Central memory CD8-positive, alpha-beta T cell (primary cell): ENCODE measurements at regions not wholly inside any gene's neighbourhood (a gene's known extent, or its start where the extent isn't known, plus 50 kb on each side); places are given as distances from the start of the nearest gene placed in this dataset.

Experiments used
- ATAC-seq: fragments of 150-1000 bp; cut with Tn5 transposase; replicated peaks from 2 replicates; pipeline ENCODE4 v1.10.0; 2022; ENCODE audit warnings: mild to moderate bottlenecking, moderate FRiP score, moderate number of reproducible peaks; ENCODE audit not compliant: poor library complexity, severe bottlenecking; ENCODE audit errors: extremely low read depth
- DNase-seq, 2 donors: peaks; one replicate each; pipeline ENCODE4 v3.0.0; 2021; ENCODE audit warnings: low spot score in 2 of 2
- H3K27ac Mint-ChIP-seq: one replicate; pipeline ENCODE4 v1.8.0; 2022; ENCODE audit warnings: low read depth, mild to moderate bottlenecking, moderate library complexity, mixed read lengths
- H3K27me3 Mint-ChIP-seq: one replicate; pipeline ENCODE4 v1.8.0; 2022; ENCODE audit warnings: mixed read lengths
- H3K36me3 Mint-ChIP-seq: one replicate; pipeline ENCODE4 v1.8.0; 2022; ENCODE audit warnings: mild to moderate bottlenecking, moderate library complexity, mixed read lengths; ENCODE audit not compliant: insufficient read depth
- H3K4me1 Mint-ChIP-seq: one replicate; pipeline ENCODE4 v1.8.0; 2022; ENCODE audit warnings: mixed read lengths
- H3K4me3 Mint-ChIP-seq: one replicate; pipeline ENCODE4 v1.8.0; 2022; ENCODE audit warnings: mild to moderate bottlenecking, moderate library complexity, mixed read lengths
- H3K9me3 Mint-ChIP-seq: one replicate; pipeline ENCODE4 v1.8.0; 2022; ENCODE audit warnings: mixed read lengths

- Mint-ChIP-seq H3K4me3 (no peak overlapping the region), H3K27me3 (peaks cover 9% of the 10 kb centered on the region), H3K4me1 (peaks cover 18% of the 10 kb centered on the region), H3K9me3 (no peaks in the 10 kb centered on the region), H3K36me3 (no peaks in the 10 kb centered on the region), H3K27ac (no peak overlapping the region)
- ATAC-seq = no peak
- no peak for DNase-seq
Observed at GRCh38 chr13:32904266-32904665, 112.0 kb upstream of the KL start.

- peak; percentile 65 for ATAC-seq
- peaks cover 9% of the 10 kb centered on the region for H3K27me3 Mint-ChIP-seq
- no peak overlapping the region for H3K27ac Mint-ChIP-seq
- H3K9me3 Mint-ChIP-seq = no peaks in the 10 kb centered on the region
- no peak overlapping the region for H3K4me3 Mint-ChIP-seq
- no peak for DNase-seq
- no peaks in the 10 kb centered on the region for H3K36me3 Mint-ChIP-seq
- H3K4me1 Mint-ChIP-seq = peaks cover 18% of the 10 kb centered on the region
Observed at GRCh38 chr13:32905063-32905863, 111.0 kb upstream of the KL start.

- H3K27ac Mint-ChIP-seq = no peak overlapping the region
- H3K4me1 Mint-ChIP-seq = peaks cover 24% of the 10 kb centered on the region
- no peaks in the 10 kb centered on the region for H3K9me3 Mint-ChIP-seq
Observed at GRCh38 chr13:32905864-32906180, 110.4 kb upstream of the KL start.

GRCh38 chr13:32907211-32907610 is 109.0 kb upstream of the KL start:
- no peak overlapping the region for H3K27ac Mint-ChIP-seq

More at GRCh38 chr13:32905864-32906180, 110.4 kb upstream of the KL start:
- H3K36me3 Mint-ChIP-seq = no peaks in the 10 kb centered on the region
- H3K4me3 Mint-ChIP-seq = no peak overlapping the region
- H3K27me3 Mint-ChIP-seq = peaks cover 9% of the 10 kb centered on the region
- ATAC-seq (no peak), DNase-seq (no peak)

GRCh38 chr13:32910530-32910929 is 105.7 kb upstream of the KL start:
- DNase-seq (no peak), ATAC-seq (no peak)
- no peaks in the 10 kb centered on the region for H3K9me3 Mint-ChIP-seq
- H3K27ac Mint-ChIP-seq = no peak overlapping the region
- H3K4me1 Mint-ChIP-seq = peaks cover 19% of the 10 kb centered on the region
- peaks cover 9% of the 10 kb centered on the region for H3K27me3 Mint-ChIP-seq
- H3K4me3 Mint-ChIP-seq = no peak overlapping the region
- H3K36me3 Mint-ChIP-seq = no peaks in the 10 kb centered on the region

More at GRCh38 chr13:32907211-32907610, 109.0 kb upstream of the KL start:
- Mint-ChIP-seq H3K4me3 (no peak overlapping the region), H3K27me3 (peaks cover 9% of the 10 kb centered on the region), H3K4me1 (peaks cover 29% of the 10 kb centered on the region), H3K9me3 (no peaks in the 10 kb centered on the region), H3K36me3 (no peaks in the 10 kb centered on the region)
- no peak for DNase-seq
- no peak for ATAC-seq

GRCh38 chr13:32911506-32911905 is 104.7 kb upstream of the KL start:
- H3K4me1 Mint-ChIP-seq = peaks cover 11% of the 10 kb centered on the region
- DNase-seq (no peak), ATAC-seq (peak; percentile 43)
- no peaks in the 10 kb centered on the region for H3K36me3 Mint-ChIP-seq
- no peak overlapping the region for H3K4me3 Mint-ChIP-seq
- peaks cover 3% of the 10 kb centered on the region for H3K9me3 Mint-ChIP-seq
- no peak overlapping the region for H3K27ac Mint-ChIP-seq
- H3K27me3 Mint-ChIP-seq = peaks cover 4% of the 10 kb centered on the region

DNA sequence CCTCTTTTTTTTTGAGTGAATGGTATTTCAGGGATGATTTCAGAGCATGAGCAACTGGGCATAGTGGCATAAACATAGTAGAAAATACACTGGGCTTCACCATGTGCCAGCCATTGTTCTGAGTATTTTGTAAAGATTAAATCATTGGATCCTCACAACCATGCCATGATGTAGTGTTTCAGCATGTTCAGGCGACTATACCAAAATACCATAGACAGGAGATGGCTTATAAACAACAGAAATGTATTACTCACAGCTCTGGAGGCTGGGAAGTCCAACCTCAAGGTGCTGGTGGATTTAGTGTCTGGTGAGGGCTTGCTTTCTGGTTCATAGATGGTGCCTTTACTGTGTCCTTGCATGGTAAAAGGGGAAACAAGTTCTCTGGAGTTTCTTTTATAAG is 101.5 kb upstream of the KL start:
- H3K36me3 Mint-ChIP-seq = peaks cover 2% of the 10 kb centered on the region
- H3K4me3 Mint-ChIP-seq = no peak overlapping the region
- H3K4me1 Mint-ChIP-seq = peaks cover 11% of the 10 kb centered on the region
- H3K27me3 Mint-ChIP-seq = peaks cover 6% of the 10 kb centered on the region
- ATAC-seq (no peak), DNase-seq (no peak)
- peaks cover 6% of the 10 kb centered on the region for H3K9me3 Mint-ChIP-seq
- H3K27ac Mint-ChIP-seq = no peak overlapping the region

DNA sequence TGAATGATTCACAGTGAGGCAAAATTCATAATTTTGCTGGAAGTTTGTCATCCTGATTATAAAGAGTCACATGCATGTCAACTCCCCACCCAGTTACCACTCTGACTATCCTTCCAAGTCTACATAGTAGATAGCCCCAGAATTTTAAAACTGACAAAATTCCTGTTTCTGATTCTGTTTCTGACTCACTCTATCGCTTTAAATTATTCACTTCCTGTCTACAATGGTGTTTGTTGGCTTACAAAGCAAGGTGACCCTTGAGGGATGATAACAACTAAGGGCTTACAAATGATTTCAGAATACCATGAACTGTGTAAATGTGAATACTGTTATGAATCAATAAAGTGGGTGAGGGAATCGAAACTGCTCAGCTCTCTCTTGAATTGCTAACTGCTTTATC is 98.7 kb upstream of the KL start:
- Mint-ChIP-seq H3K27me3 (peaks cover 6% of the 10 kb centered on the region), H3K27ac (no peak overlapping the region), H3K4me1 (no peaks in the 10 kb centered on the region), H3K4me3 (no peak overlapping the region), H3K36me3 (peaks cover 2% of the 10 kb centered on the region), H3K9me3 (peaks cover 6% of the 10 kb centered on the region)
- ATAC-seq = no peak
- no peak for DNase-seq

GRCh38 chr13:32923725-32924124 is 92.5 kb upstream of the KL start:
- Mint-ChIP-seq H3K27me3 (no peaks in the 10 kb centered on the region), H3K4me3 (no peak overlapping the region), H3K9me3 (no peaks in the 10 kb centered on the region), H3K4me1 (peaks cover 5% of the 10 kb centered on the region), H3K36me3 (no peaks in the 10 kb centered on the region), H3K27ac (no peak overlapping the region)
- no peak for ATAC-seq
- DNase-seq = no peak

DNA sequence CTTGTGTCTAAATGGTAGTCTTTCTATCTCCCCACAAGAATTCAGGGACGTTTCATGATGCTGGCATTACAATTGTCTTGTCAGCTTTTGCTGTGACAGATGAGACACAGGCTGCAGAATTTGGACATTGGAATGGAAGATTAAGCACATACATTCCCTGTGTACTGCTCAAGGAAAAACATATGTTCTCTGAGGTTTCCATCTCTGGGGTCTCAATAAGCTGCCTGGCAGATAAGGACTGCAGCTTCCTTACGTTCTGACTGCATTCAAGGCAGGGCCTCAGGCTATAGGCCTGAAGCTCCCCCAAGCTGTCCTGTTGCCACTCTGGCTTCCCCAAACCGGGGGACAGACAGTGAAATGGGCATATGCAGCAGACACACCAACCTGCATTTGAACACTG is 91.3 kb upstream of the KL start:
- ATAC-seq (no peak), DNase-seq (no peak)
- H3K4me3 Mint-ChIP-seq = no peak overlapping the region
- H3K36me3 Mint-ChIP-seq = no peaks in the 10 kb centered on the region
- no peak overlapping the region for H3K27ac Mint-ChIP-seq
- no peaks in the 10 kb centered on the region for H3K27me3 Mint-ChIP-seq
- H3K9me3 Mint-ChIP-seq = no peaks in the 10 kb centered on the region
- H3K4me1 Mint-ChIP-seq = peaks cover 5% of the 10 kb centered on the region

DNA sequence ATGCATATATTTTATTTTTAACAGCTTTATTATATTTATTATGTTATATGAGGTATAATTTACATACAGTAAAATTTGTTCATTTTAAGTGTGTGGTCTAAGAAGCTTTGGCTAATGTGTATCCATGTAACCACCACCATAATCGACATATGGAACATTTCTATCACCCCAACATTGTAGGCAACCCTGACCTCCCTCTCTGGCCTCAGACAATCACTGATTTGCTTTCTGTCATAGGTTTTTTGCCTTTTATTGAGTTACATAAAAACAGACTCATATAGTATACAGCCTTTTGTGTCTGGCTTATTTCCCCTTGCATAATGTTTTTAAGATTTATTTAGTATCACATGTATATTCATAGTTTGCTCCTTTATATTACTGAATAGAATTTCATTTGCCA is 90.7 kb upstream of the KL start:
- no peak overlapping the region for H3K27ac Mint-ChIP-seq
- DNase-seq = no peak
- H3K4me1 Mint-ChIP-seq = peaks cover 5% of the 10 kb centered on the region
- no peak for ATAC-seq
- no peak overlapping the region for H3K4me3 Mint-ChIP-seq
- H3K36me3 Mint-ChIP-seq = no peaks in the 10 kb centered on the region
- no peaks in the 10 kb centered on the region for H3K9me3 Mint-ChIP-seq
- H3K27me3 Mint-ChIP-seq = no peaks in the 10 kb centered on the region

DNA sequence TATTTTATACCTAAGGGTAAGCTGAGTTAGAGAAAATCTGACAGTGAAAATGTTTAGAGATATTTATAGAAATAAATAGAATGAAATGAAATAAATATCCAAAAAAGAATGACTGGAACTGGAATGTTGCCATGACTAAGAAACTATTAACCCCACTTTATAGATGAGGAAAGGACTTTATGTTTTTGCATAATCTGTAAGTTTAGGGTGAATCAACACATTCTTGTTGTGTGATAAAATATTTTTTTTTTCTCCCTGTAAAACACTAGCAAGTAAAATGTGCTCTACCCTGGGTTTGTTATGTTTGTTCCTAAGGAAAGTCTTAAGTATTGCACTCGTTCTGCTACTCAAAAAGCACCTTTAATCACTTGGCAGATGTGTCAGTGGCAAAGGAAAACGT is 83.8 kb upstream of the KL start:
- Mint-ChIP-seq H3K27ac (no peak overlapping the region), H3K36me3 (peaks cover 1% of the 10 kb centered on the region), H3K4me3 (no peak overlapping the region), H3K9me3 (peaks cover 5% of the 10 kb centered on the region), H3K27me3 (peaks cover 45% of the 10 kb centered on the region), H3K4me1 (no peaks in the 10 kb centered on the region)
- DNase-seq (no peak), ATAC-seq (no peak)

- peaks cover 5% of the 10 kb centered on the region for H3K9me3 Mint-ChIP-seq
- DNase-seq (no peak), ATAC-seq (no peak)
- no peak overlapping the region for H3K4me3 Mint-ChIP-seq
- no peak overlapping the region for H3K27ac Mint-ChIP-seq
- peaks cover 1% of the 10 kb centered on the region for H3K36me3 Mint-ChIP-seq
- peaks cover 45% of the 10 kb centered on the region for H3K27me3 Mint-ChIP-seq
- H3K4me1 Mint-ChIP-seq = peaks cover 7% of the 10 kb centered on the region
Observed at GRCh38 chr13:32936716-32937115, 79.5 kb upstream of the KL start.
